ENCODE measurements at regions not wholly inside any gene's neighbourhood (a gene's known extent, or its start where the extent isn't known, plus 50 kb on each side); places are given as distances from the start of the nearest gene placed in this dataset.
A peak's percentile ranks its signal among the peaks of the same experiment; 100 is the strongest.

- TF ChIP-seq ZNF317 (CRISPR knock-in tag; IDR thresholded peaks at IDR 0.05; ENCODE audit: borderline replicate concordance, low read depth) (no peak), STAT6 (CRISPR knock-in tag; conservative IDR thresholded peaks at IDR 0.05; ENCODE audit: low read depth) (no peak), ZBTB43 (CRISPR knock-in tag; IDR thresholded peaks at IDR 0.05) (no peak), JUN (CRISPR knock-in tag; IDR thresholded peaks at IDR 0.05) (no peak), CREM (CRISPR knock-in tag; IDR thresholded peaks at IDR 0.05) (no peak), ZNF281 (CRISPR knock-in tag; IDR thresholded peaks at IDR 0.05) (no peak), ESRRA (CRISPR knock-in tag; IDR thresholded peaks at IDR 0.05; ENCODE audit: borderline replicate concordance) (no peak), PRDM15 (CRISPR knock-in tag; IDR thresholded peaks at IDR 0.05) (no peak), E2F1 (CRISPR knock-in tag; IDR thresholded peaks at IDR 0.05) (no peak), ZNF416 (CRISPR knock-in tag; IDR thresholded peaks at IDR 0.05) (peak; percentile 79; the same call in 1 of the 2 replicates), JAZF1 (CRISPR knock-in tag; IDR thresholded peaks at IDR 0.05) (no peak), NR1H2 (CRISPR knock-in tag; IDR thresholded peaks at IDR 0.05) (no peak), ETV6 (CRISPR knock-in tag; IDR thresholded peaks at IDR 0.05) (no peak), ATF2 (CRISPR knock-in tag; IDR thresholded peaks at IDR 0.05; ENCODE audit: borderline replicate concordance, low read depth) (no peak), EMX1 (CRISPR knock-in tag; IDR thresholded peaks at IDR 0.05) (peak; percentile 85; the same call in 1 of the 2 replicates), ZNF425 (CRISPR knock-in tag; conservative IDR thresholded peaks at IDR 0.05) (peak; percentile 85; the same call in 1 of the 2 replicates), SMAD3 (CRISPR knock-in tag; IDR thresholded peaks at IDR 0.05; ENCODE audit: borderline replicate concordance) (no peak), NFE2L1 (CRISPR knock-in tag; IDR thresholded peaks at IDR 0.05) (no peak), ZNF121 (CRISPR knock-in tag; IDR thresholded peaks at IDR 0.05) (no peak), NR2C2 (CRISPR knock-in tag; IDR thresholded peaks at IDR 0.05) (no peak), NFATC4 (CRISPR knock-in tag; IDR thresholded peaks at IDR 0.05) (peak; percentile 53), KAT7 (CRISPR knock-in tag; IDR thresholded peaks at IDR 0.05; ENCODE audit: borderline replicate concordance) (no peak)
These were observed 1572.7 kb upstream of the PRR20A start (continued) for GRCh38 chr13:55567721-55568625.
